HCT116 (cell line): ENCODE measurements at regions not wholly inside any gene's neighbourhood (a gene's known extent, or its start where the extent isn't known, plus 50 kb on each side); places are given as distances from the start of the nearest gene placed in this dataset.

Experiments
- ATAC-seq: fragments of 200-7000 bp; cut with Tn5 transposase; 2 replicates; pipeline ENCODE4 v1.9.1; 2020; ENCODE audit warnings: mild to moderate bottlenecking, moderate library complexity
- BruUV-seq: library from RNA; stranded (reverse); fragments of 400-500 nt; replicated peaks from 2 replicates; lab custom pipeline; 2021; lab: Mats Ljungman, UMichigan
- CTCF ChIA-PET: fragments of 300-600 bp; sonication (Branson Sonifier 250); formaldehyde crosslinking; loops from one replicate; lab custom pipeline; 2021; ENCODE audit warnings: antibody characterized with exemption; lab: Charles Lee
- POLR2A ChIA-PET: fragments of 300-600, 350-600 bp; sonication (Branson Sonifier 250); formaldehyde crosslinking; loops from one replicate; lab custom pipeline; 2021; ENCODE audit warnings: antibody characterized with exemption; lab: Charles Lee
- RAD21 ChIA-PET, 2 experiments: fragments of 300-600 bp; sonication (Branson Sonifier 250); formaldehyde crosslinking; loops; one replicate each; lab custom pipeline; 2023; ENCODE audit warnings: low total read pairs in 2 of 2; ENCODE audit not compliant: uncharacterized antibody in 2 of 2, unreplicated experiment in 2 of 2, low non-redundant PET in 1 of 2; lab: Charles Lee
- DNase-seq: peaks from one replicate; pipeline ENCODE4 v3.0.0-alpha.2; 2010; ENCODE audit warnings: low read depth, low spot score
- H2AFZ ChIP-seq: fragments of 200-600 bp; shearing (Covaris generic), sonication (generic); 2 replicates; pipeline ENCODE4 v1.6.1; 2017; ENCODE audit warnings: low read depth, mixed run types, mixed read lengths, antibody characterized with exemption, low read length; ENCODE audit not compliant: poor library complexity, severe bottlenecking
- H3K27ac ChIP-seq: 2 replicates; pipeline ENCODE4 v1.5.1; 2012; ENCODE audit warnings: low read depth, low read length
- H3K27me3 ChIP-seq: fragments of 200-600 bp; sonication (generic); 2 replicates; pipeline ENCODE4 v1.6.1; 2016; ENCODE audit warnings: mixed run types, low read length, mixed read lengths; ENCODE audit not compliant: insufficient read depth
- H3K36me3 ChIP-seq, 2 experiments: fragments of 200-500 bp in 1 of 2; fragments of 200-600 bp in 1 of 2; sonication (Bioruptor generic) in 1 of 2; sonication (generic) in 1 of 2; 2 replicates each; pipeline versions ENCODE4 v1.5.1 to v1.6.1; 2014 to 2016; ENCODE audit warnings: low read length in 2 of 2, inconsistent platforms in 1 of 2, mixed read lengths in 1 of 2, mixed run types in 1 of 2; ENCODE audit not compliant: insufficient read depth in 2 of 2, control insufficient read depth in 1 of 2
- H3K4me1 ChIP-seq, 2 experiments: fragments of 200-600 bp in 1 of 2; sonication (generic) in 1 of 2; 2 replicates each; pipeline versions ENCODE4 v1.5.1 to v1.6.1; 2012 to 2017; ENCODE audit warnings: low read length in 2 of 2, inconsistent platforms in 1 of 2, mild to moderate bottlenecking in 1 of 2, mixed read lengths in 1 of 2, mixed run types in 1 of 2, moderate library complexity in 1 of 2; ENCODE audit not compliant: insufficient read depth in 2 of 2, control insufficient read depth in 1 of 2
- H3K4me2 ChIP-seq: fragments of 200-600 bp; sonication (generic); 2 replicates; pipeline ENCODE4 v1.6.1; 2017; ENCODE audit warnings: mixed run types, low read length, mixed read lengths
- H3K4me3 ChIP-seq, 2 experiments: fragments of 200-600 bp in 1 of 2; sonication (generic) in 1 of 2; replicated peaks in 1 of 2; 2 replicates each; pipeline ENCODE4 v1.5.1; 2011 to 2016; ENCODE audit warnings: low read length in 2 of 2, control low read depth in 1 of 2, low read depth in 1 of 2, mild to moderate bottlenecking in 1 of 2, mixed read lengths in 1 of 2, mixed run types in 1 of 2
- H3K79me2 ChIP-seq: fragments of 200-600 bp; sonication (generic); 2 replicates; pipeline ENCODE4 v1.6.1; 2017; ENCODE audit warnings: mild to moderate bottlenecking, mixed run types, low read length, moderate library complexity, mixed read lengths; ENCODE audit not compliant: insufficient read depth
- H3K9ac ChIP-seq: fragments of 200-600 bp; sonication (generic); 2 replicates; pipeline ENCODE4 v1.6.1; 2016; ENCODE audit warnings: low read length, mixed read lengths
- H3K9me2 ChIP-seq: fragments of 200-600 bp; sonication (generic), shearing (Covaris generic); 2 replicates; pipeline ENCODE4 v1.6.1; 2017; ENCODE audit warnings: mixed run types, mild to moderate bottlenecking, moderate library complexity; ENCODE audit not compliant: insufficient read depth
- H3K9me3 ChIP-seq, 2 experiments: fragments of 200-500 bp in 1 of 2; fragments of 200-600 bp in 1 of 2; sonication (Bioruptor generic) in 1 of 2; sonication (generic) in 1 of 2; 2 replicates each; pipeline ENCODE4 v1.6.1; 2014 to 2017; ENCODE audit warnings: low read length in 2 of 2, mixed read lengths in 2 of 2, inconsistent platforms in 1 of 2, low read depth in 1 of 2, mild to moderate bottlenecking in 1 of 2, mixed run types in 1 of 2, moderate library complexity in 1 of 2; ENCODE audit not compliant: control insufficient read depth in 1 of 2, insufficient read depth in 1 of 2
- H4K20me1 ChIP-seq: fragments of 200-600 bp; sonication (generic), shearing (Covaris generic); 2 replicates; pipeline ENCODE4 v1.6.1; 2017; ENCODE audit warnings: mixed run types, mild to moderate bottlenecking, moderate library complexity; ENCODE audit not compliant: insufficient read depth
- CEBPB ChIP-seq: IDR thresholded peaks from 2 replicates; pipeline ENCODE4 v1.6.1; 2012; ENCODE audit warnings: low read depth
- EGR1 ChIP-seq: IDR thresholded peaks from 2 replicates; pipeline ENCODE4 v1.6.1; 2012; ENCODE audit warnings: low read depth
- ELF1 ChIP-seq: IDR thresholded peaks from 2 replicates; pipeline ENCODE4 v1.6.1; 2012; ENCODE audit warnings: low read depth, borderline replicate concordance
- EZH2 ChIP-seq: fragments of 200-600 bp; sonication (generic); IDR thresholded peaks from 2 replicates; pipeline ENCODE4 v1.6.1; 2017; ENCODE audit warnings: antibody characterized with exemption, mixed run types
- FOSL1 ChIP-seq: IDR thresholded peaks from 2 replicates; pipeline ENCODE4 v1.6.1; 2012; ENCODE audit warnings: low read depth
- JUND ChIP-seq: IDR thresholded peaks from 2 replicates; pipeline ENCODE4 v1.6.1; 2012
- REST ChIP-seq: IDR thresholded peaks from 2 replicates; pipeline ENCODE4 v1.6.1; 2012; ENCODE audit warnings: low read depth
- SIN3A ChIP-seq: IDR thresholded peaks from 2 replicates; pipeline ENCODE4 v1.6.1; 2012; ENCODE audit warnings: low read depth
- SP1 ChIP-seq: IDR thresholded peaks from 2 replicates; pipeline ENCODE4 v1.6.1; 2012; ENCODE audit warnings: low read depth
- SRF ChIP-seq: IDR thresholded peaks from 2 replicates; pipeline ENCODE4 v1.6.1; 2012; ENCODE audit warnings: low read depth
- TCF7L2 ChIP-seq: IDR thresholded peaks from 2 replicates; pipeline ENCODE4 v1.7.0; 2011; ENCODE audit warnings: borderline replicate concordance, inconsistent platforms; ENCODE audit not compliant: insufficient read depth, insufficient read length; ENCODE audit errors: extremely low read depth
- ZFX ChIP-seq: fragments of 450-650 bp; IDR thresholded peaks from 2 replicates; pipeline ENCODE4 v1.6.1; 2017
- ZNF274 ChIP-seq: fragments of 200-500 bp; sonication (Bioruptor generic); IDR thresholded peaks from 2 replicates; pipeline ENCODE4 v1.6.1; 2014; ENCODE audit warnings: mild to moderate bottlenecking, low read depth, low read length, inconsistent platforms
- intact Hi-C: fragments of 100-400 bp; cut with micrococcal nuclease; formaldehyde crosslinking; loops from 2 replicates; pipeline ENCODE4 v1.10.0; 2022

- no TSS peak for BruUV-seq
- intact Hi-C loops: no loop called here
- RAD21 ChIA-PET: no interaction called here
Observed at GRCh38 chr10:25694971-25695370, 239.1 kb upstream of the MYO3A start.

More at GRCh38 chr10:25694971-25695370, 239.1 kb upstream of the MYO3A start:
- no peak overlapping the region for H3K4me2 ChIP-seq
- no peaks in the 10 kb centered on the region for H3K4me1 ChIP-seq
- no peak overlapping the region for H3K27ac ChIP-seq
- no peaks in the 10 kb centered on the region for H3K79me2 ChIP-seq
- H3K27me3 ChIP-seq: no peaks in the 10 kb centered on the region
- H4K20me1 ChIP-seq: no peaks in the 10 kb centered on the region
- no peak overlapping the region for H3K4me3 ChIP-seq
- ChIA-PET POLR2A (no interaction called here), CTCF (no interaction called here)
- H3K9me2 ChIP-seq: no peaks in the 10 kb centered on the region
- ATAC-seq: no peak
- DNase-seq: no peak
- no peak overlapping the region for H2AFZ ChIP-seq
- no peak for TF ChIP-seq ELF1
- no peak for TF ChIP-seq FOSL1
- no peak for TF ChIP-seq EZH2
- no peak for TF ChIP-seq CEBPB
- no peak for TF ChIP-seq TCF7L2
- TF ChIP-seq JUND: no peak
- no peak for TF ChIP-seq SIN3A
- TF ChIP-seq EGR1: no peak
- TF ChIP-seq REST: no peak
- no peak for TF ChIP-seq SP1
- no peak for TF ChIP-seq ZNF274
- TF ChIP-seq SRF: no peak
- TF ChIP-seq ZFX: no peak
- no peaks in the 10 kb centered on the region for H3K9me3 ChIP-seq
- H3K9ac ChIP-seq: no peak overlapping the region
- H3K36me3 ChIP-seq: no peaks in the 10 kb centered on the region
